ENCODE measurements at regions not wholly inside any gene's neighbourhood (a gene's known extent, or its start where the extent isn't known, plus 50 kb on each side); places are given as distances from the start of the nearest gene placed in this dataset.

DNA sequence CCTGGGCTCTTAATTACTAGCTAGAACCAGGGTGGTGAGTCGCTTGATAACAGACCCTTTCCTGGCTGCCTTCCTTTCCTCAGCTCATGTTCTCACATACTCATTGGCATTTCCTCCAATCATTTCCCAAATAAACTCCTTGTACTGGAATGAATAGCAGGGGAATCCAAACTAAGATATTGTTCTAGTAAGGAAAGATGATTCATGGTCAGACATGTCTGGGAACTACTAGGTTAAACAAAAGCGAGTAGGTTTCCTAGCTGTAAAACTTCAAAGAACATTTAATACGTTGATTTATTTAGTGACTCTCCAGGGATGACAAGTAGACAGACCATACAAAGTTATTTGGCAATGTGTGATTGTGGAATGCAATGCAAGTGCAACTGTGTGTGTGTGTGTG is 121.2 kb upstream of the KCNJ6 start:
- Histone ChIP-seq H3K36me3 (ENCODE audit: low read depth, missing control alignments) (no peaks in the 10 kb centered on the region), H3K4me1 (no peaks in the 10 kb centered on the region), H3K27ac (no peak overlapping the region), H3K27me3 (no peaks in the 10 kb centered on the region), H3K9me3 (no peaks in the 10 kb centered on the region), H3K4me3 (no peak overlapping the region)
- intact Hi-C loops (cut with DNase I; ENCODE audit: low total_unique reads): no loop called here
- TF ChIP-seq POLR2A (IDR thresholded peaks at IDR 0.05) (no peak), CTCF (IDR thresholded peaks at IDR 0.05) (no peak)
- DNase-seq: no peak
- 58 to 59% methylated on average over 3 of the region's 3 CpGs for WGBS, 2 donors

DNA sequence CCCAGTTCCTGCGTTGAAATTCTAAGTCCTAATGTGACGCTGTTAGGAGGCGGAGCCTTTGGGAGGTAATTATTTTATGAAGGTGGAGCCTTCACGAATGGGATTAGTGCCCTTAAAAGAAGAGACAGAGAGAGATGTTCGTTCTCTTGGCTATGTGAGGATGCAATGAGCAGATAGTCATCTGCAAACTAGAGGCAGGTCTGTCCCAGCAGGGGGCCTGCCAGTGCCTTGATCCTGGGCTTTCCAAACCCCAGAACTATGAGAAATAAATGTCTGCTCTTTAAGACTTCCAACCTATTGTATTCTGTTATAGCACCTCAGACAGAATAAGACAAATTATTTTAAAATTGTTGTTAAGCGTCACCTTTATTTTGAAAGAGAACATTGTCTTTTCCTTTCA is 123.1 kb upstream of the KCNJ6 start:
- TF ChIP-seq CTCF (IDR thresholded peaks at IDR 0.05) (no peak), POLR2A (IDR thresholded peaks at IDR 0.05) (no peak)
- intact Hi-C loops (cut with DNase I; ENCODE audit: low total_unique reads): no loop called here
- 78 to 81% methylated on average over 6 of the region's 6 CpGs for WGBS, 2 donors
- Histone ChIP-seq H3K4me3 (no peak overlapping the region), H3K9me3 (no peaks in the 10 kb centered on the region), H3K4me1 (no peaks in the 10 kb centered on the region), H3K27me3 (no peaks in the 10 kb centered on the region), H3K36me3 (ENCODE audit: low read depth, missing control alignments) (no peaks in the 10 kb centered on the region), H3K27ac (no peak overlapping the region)
- no peak for DNase-seq

DNA sequence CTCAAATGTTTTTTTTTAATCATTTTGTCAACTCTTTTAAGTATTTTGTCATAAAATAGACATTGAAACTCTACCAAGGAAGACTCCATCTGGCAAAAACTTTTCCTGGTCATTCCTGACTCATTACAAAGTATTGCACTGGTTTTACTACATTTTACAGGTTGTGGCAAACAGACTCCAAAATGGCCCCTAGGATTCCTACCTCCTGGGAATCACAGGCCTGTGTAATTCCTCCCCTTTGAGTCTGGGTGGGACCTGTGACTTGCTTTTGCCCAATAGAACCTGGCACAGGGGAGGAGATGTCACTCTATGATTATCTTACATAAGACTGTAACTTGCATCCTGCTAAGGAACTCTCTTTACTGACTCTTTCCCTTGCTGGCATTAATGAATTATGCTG is 123.6 kb upstream of the KCNJ6 start:
- Histone ChIP-seq H3K27ac (no peak overlapping the region), H3K9me3 (no peaks in the 10 kb centered on the region), H3K4me1 (no peaks in the 10 kb centered on the region), H3K27me3 (no peaks in the 10 kb centered on the region), H3K4me3 (no peak overlapping the region), H3K36me3 (ENCODE audit: low read depth, missing control alignments) (no peaks in the 10 kb centered on the region)
- intact Hi-C loops (cut with DNase I; ENCODE audit: low total_unique reads): no loop called here
- DNase-seq: no peak
- TF ChIP-seq POLR2A (IDR thresholded peaks at IDR 0.05) (no peak), CTCF (IDR thresholded peaks at IDR 0.05) (no peak)

DNA sequence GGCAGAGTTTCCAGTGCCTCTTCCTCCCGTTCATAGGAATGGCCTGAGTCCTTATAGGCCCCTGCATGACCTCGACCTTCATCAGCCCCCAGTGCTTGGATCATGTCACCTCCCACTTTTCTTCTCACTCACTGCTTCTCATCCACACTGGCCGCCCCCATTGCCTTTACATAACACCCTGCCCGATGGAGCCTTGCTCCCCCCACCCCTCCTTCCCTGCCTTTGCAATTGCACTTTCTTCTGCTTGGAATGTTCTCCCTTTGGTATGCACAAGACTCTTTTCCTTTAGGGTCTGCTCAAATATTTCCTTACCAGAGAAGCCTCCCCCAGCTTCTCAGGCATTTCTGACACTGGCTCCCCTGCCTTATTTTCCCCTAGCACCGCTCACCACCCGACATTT is 125.2 kb upstream of the KCNJ6 start:
- no peaks in the 10 kb centered on the region for H3K36me3 ChIP-seq (ENCODE audit: low read depth, missing control alignments)
- H3K27ac ChIP-seq: no peak overlapping the region
- intact Hi-C loops (cut with DNase I; ENCODE audit: low total_unique reads): no loop called here
- H3K4me1 ChIP-seq: no peaks in the 10 kb centered on the region
- WGBS, 2 donors: 54 to 59% methylated on average over 6 of the region's 6 CpGs
- H3K27me3 ChIP-seq: no peaks in the 10 kb centered on the region
- TF ChIP-seq POLR2A (IDR thresholded peaks at IDR 0.05) (no peak), CTCF (IDR thresholded peaks at IDR 0.05) (no peak)
- H3K9me3 ChIP-seq: no peaks in the 10 kb centered on the region
- DNase-seq: no peak
- H3K4me3 ChIP-seq: no peak overlapping the region

- no peak overlapping the region for H3K4me3 ChIP-seq
Measured at GRCh38 chr21:38042246-38042645, 126.0 kb upstream of the KCNJ6 start.

More at GRCh38 chr21:38042246-38042645, 126.0 kb upstream of the KCNJ6 start:
- intact Hi-C loops (cut with DNase I; ENCODE audit: low total_unique reads): no loop called here
- H3K27ac ChIP-seq: no peak overlapping the region
- no peaks in the 10 kb centered on the region for H3K4me1 ChIP-seq
- 80 to 92% methylated on average over 2 of the region's 2 CpGs for WGBS, 2 donors
- H3K9me3 ChIP-seq: no peaks in the 10 kb centered on the region
- no peaks in the 10 kb centered on the region for H3K27me3 ChIP-seq
- TF ChIP-seq POLR2A (IDR thresholded peaks at IDR 0.05) (no peak), CTCF (IDR thresholded peaks at IDR 0.05) (no peak)
- DNase-seq: no peak
- no peaks in the 10 kb centered on the region for H3K36me3 ChIP-seq (ENCODE audit: low read depth, missing control alignments)
